ENCODE measurements at regions not wholly inside any gene's neighbourhood (a gene's known extent, or its start where the extent isn't known, plus 50 kb on each side); places are given as distances from the start of the nearest gene placed in this dataset.

DNA sequence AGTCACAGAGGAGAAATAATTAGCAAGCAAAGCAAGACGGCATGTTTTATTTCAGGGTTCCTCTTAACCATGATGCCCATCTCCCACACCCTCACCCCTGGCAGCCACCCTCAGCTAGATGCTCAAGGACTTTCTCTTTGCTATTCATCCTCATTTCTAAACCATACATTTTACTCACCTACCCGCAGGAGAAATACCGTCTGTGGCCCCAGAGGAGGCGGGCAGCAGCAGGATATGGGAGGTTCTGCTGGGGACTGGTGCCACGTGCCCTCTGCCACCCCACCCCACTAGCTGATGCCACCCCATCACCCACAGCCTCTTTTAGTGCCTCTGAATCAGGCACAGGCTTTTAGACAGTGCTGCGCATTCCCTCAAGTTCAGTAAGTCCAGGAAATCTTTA is 168.7 kb upstream of the ITGB1 start:
- DNase-seq: peak; percentile 59

DNA sequence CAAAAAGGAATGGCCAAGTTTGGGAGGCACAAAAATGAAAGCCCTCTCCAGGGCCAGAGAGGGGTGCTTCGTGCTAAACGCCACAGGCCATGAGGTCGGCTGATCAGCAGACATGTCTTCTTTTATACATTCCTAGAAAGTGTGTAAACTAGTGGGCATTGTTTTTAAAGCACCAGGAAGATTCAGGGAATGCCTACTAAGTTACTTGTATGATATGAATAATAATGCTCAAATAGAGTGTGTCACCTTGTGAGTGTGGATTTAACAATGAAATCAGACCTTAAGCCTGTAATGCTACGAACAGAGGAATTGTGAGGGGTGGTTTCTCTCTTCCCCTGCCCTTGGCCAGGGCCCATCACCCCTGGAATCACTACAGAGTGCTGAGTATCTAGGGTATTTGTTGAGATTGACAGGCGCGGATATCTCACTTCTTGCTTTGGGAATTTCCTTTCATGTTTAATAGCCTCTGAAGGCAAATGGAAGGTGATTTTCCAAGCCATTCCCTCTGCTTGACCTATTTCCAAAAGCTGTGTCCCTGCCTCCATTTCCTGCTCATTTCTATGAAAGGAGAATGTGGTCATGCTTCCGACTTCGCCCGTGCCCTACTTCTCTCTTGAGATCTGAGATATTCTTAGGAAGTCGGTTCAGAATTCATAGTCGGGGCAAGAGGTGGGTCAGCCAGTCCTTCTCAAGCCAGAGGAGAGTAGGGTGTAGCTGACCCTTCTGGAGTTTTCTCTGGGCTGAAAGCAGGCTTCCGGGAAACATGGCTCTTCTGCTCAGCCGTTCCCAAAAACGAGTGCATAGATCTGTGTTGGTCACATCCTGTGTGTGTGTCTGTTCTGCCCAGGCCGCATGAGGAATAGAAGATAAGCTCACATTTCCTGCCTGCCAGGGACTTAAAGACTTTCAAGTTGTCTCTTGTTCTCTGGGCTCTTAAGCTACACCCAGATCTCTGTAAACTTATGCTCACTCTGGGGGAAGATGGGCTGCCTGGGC is 167.8 kb upstream of the ITGB1 start:
- no peak for DNase-seq

DNA sequence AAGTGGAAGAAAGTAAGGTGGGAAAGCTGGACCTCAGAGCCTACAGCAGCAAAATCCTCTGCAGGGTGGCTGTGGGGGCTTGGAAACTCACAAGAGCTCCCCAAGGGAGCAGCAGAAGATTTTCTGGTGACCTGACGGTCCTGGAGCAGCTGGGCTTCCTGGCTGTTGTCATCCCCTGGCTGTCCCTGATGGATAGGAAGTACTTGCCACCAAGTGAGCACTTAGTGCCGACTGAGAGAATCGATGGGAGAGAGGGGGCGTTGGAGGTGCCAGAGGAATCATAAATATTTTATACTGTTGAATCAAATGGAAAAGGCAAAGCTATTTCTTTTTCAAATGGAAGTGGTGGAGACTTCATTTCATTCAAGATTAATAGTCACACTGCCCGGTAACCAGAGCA is 167.1 kb upstream of the ITGB1 start:
- DNase-seq: no peak

DNA sequence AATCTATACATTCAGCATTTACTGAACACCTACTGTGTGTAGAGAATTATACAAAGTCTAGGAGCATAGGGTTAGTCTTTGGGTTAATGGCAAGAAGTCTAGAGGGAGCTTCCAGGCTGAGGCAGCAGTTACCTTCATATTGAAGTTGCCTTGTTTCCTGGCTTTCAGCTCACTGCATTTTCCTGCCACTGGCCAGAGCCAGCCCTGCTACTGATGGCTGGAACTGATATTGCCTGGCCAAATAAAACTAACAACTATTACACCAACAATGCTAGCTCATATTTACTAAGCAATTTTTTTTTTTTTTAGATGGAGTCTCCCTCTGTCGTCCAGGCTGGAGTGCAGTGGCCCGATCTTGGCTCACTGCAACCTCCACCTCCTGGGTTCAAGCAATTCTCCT is 165.7 kb upstream of the ITGB1 start:
- no peak for DNase-seq

DNA sequence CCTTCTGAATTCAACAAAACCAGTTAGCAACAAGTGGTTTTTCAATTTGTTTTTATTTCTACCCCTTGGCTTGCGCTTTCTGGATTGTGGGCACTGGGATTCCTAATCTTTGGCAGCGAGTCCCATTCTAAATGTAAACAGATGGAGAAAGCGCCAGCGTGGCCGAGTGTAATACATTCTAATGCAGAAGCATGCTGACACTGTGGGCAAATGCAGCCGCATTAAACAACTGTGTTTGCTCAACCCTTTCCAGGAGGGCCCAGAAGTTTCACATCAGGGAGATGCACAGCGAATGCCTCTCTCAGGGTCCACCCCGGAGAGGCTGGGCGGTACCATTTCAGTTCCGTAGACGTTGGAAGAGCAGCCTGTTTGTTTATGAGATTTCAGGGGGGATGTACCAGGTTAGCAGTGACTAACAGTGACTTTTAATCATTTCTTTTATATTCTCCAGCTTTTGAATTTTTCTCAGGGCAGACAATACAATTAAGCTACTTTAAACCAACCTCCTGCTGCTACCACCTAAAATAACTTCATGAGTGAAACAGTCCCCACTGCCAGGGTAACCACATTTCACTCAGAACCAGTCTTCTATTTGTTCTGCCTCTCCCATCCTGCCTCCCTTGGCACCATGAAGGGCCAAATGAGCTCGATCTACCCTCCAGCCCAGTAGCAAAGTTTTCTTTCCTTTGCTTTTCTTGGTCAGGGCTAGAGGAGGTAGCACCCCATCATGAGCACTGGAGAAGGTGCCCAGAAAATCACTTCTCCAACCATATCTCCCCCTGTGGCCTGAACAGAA is 164.2 kb upstream of the ITGB1 start:
- DNase-seq: no peak

DNA sequence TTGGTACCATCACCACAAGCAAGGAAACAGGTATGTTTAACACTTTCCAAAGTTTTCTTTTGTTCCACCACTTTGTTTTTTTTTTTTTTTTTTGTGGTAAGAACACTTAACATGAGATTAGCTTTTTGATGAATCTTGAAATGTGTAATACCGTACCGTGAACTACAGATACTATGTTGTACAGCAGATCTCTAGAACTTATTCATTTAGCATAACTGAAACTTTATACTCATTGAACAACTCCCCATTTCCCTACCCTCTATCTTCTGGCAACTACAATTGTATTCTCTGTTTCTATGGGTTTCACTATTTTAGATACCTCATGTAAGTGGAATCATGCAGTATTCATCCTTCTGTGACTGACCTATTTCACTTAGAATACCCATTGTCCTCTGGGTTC is 162.7 kb upstream of the ITGB1 start:
- no peak for DNase-seq

DNA sequence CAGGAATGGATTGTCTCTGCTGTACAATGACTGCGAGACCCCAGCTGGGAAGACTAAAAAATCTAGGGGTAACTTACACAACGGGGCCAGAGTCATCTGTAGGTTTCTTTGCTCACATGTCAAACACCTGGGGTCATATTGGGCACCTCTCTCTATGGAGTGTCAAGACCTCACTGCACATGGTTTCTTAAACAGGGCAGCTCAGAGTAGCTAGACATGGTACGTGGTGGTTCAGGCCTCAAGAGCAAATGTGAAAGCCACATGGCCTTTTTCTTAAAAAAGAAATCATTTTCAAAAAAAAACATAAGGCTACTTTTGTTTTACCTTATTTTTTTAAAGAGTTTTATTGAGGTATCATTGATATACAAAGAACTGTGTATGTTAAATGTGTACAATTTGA is 162.2 kb upstream of the ITGB1 start:
- no peak for DNase-seq

DNA sequence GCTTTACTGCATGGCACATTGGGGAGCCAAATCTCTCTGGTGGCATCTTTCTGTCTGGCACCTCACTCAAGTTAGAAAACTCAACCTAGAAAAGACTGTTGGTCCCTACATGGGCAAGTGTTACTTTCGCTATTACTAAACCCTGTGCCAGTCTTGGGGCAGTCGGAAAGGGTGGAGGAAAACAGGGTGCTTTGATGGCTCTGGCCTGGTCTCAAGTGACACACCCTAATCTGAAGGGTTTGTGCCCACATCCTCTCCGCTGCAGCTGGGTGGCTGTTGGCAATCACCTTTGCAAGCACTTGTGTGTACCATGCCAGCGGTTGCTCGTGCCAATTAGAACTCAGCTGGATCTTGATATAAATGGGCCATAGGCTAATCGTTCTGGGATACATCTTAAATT is 159.8 kb upstream of the ITGB1 start:
- DNase-seq: peak; percentile 35

DNA sequence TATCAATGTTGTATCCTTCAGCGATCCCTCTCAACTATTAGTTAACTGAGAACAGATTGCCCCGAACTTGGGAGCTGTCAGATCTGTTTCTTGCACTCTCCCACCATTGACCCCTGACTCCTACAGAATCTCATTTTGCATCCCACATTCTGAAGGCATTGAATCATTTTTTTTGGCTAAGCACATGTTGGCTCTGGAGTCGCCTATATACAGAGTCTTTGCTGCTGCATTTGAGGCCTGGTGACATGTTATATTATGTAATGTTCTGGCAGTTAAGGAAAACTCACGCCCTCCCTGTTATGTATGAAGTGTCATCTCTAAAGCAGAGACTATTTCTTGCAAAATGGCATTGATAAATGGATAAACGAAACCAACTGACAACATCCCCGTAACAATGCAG is 159.2 kb upstream of the ITGB1 start:
- DNase-seq: no peak

DNA sequence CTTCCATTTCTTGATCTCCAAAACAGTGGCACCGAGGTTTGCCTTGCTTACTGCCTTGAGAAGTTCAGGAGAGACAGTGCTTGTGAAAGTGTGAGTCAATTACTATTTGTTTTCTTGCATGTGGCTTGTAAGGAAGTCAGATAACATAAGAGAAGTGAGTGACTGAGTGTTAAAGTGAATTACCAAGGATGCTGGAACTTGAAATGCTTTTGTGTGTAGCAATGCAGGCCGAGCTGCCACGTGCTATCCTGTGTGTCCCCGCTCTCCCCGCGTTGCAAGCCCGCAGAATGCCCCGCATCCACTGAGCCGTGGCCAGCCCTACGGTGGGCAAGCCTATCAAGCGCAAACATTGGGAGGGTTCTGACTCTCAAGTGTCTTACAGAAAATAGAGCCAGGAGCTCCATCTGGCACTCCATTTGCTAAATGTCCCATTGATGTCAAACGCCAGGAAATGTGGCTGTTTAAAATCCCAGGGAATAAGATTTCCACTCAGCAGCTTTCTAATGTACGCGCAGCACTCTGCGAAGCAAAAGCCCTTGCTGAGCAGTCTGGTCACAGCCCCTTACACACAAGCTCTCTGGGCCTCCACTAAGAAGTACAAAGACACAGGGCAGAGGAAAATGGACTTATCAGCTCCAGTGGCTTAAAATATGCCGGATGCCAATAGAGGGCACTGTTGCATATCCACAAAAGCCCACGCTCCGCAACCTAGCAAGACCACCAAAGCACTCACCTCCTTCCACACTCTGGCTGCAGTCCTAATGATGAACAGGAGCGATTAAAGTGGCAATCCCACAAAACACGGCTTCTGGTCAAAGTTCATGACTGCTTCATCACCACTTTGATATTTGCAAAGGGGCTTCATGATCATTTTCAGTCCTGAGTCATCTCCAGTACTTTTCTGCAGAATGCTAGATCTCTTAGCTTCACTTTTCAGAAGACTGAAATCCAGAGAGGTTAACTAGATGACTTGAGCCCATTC is 158.0 kb upstream of the ITGB1 start:
- DNase-seq: peak; percentile 20

DNA sequence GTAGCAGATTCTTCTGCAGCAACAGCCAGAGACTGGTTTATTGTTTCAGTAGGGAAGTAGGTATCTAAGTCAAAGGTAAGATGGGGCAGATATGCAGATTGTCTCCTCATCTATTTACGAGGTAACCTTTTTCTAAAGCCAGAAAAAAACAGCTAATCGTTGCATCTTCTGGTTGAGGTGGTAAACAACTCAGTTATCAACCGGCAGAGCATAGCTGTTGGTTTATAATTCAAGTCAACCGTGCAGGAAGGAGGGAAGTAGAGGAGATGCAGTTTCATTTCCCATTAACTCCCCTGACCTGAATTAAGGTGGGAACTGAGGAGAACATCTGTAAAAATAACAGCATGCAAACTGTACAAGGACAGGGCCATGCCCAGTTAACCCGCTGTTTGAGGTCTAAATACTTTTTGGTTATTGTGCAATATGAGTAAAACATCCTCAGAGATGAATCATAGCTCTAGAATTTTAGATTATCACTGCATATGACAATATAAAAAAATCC is 156.5 kb upstream of the ITGB1 start:
- DNase-seq: no peak

DNA sequence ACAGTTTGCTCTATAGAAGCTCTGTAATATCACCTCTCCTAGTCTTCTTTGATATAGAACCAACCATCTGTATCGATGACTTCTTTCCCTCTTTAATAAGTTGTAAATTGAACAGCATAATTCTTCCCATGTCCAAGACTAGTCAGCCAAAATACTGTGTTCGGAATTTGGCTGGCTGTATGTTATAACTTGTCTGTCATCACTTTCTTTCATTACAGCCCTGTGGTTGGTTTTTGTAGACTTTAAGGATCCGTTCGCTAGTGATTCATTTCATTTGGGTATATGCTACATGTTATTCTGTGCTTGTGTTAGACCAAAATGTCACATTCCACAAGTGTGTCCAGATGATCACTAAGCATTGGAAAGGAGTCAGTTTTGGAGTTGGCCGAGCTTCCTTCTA is 155.4 kb upstream of the ITGB1 start:
- no peak for DNase-seq

DNA sequence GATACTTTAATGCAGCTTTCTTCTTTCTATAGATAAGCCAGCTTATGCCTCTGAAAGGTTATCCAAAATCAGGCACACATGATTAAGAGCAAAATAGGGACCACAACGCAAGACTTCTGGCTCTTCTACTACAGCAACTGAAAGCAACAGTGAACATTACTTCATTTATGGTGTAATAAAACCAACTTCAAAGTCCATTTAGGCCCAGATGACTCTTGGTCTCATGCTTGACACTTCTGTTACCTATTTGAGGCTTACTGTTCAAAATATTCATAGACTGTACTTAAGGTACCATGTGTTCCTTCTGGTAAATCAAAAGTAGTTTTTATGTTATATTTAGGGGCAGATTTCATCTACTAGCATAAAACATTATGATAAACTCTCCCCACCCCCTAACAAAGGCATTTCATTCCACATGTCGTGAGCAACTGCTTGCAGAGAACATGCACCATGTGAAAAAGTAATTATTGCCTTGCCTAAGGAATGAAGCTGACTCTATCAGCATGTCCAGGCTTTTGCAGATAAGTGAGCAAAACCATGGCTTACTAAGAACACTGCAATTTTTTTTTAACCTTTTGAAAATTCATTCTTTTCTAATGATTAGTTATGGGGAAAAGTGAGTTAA is 154.9 kb upstream of the ITGB1 start:
- DNase-seq: no peak

DNA sequence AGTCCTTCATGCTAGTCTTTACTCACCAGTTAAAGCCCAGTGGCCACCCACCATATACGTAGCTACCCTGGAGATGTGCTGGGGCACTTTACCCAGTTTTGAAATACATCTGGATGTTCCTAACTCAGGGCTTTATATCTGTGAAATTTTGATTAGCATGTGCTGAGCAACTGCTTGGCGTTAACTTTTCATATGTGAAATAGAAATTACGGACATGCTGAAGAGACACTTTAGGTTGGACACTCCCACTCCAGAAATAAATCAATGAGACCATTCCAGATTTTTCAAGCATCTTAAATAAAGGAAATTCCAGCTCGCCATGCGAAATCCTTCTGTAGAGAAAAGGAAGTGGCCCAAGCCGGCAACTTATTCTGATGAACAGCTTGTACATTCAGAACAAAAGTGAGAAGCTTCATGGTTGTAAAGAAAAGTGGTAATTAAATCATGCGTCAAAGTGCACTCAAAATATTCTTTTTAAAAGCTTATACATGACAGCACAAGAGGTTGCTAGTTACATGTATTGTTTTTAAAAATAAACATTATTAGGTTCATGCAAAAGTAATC is 153.5 kb upstream of the ITGB1 start:
- DNase-seq: no peak

DNA sequence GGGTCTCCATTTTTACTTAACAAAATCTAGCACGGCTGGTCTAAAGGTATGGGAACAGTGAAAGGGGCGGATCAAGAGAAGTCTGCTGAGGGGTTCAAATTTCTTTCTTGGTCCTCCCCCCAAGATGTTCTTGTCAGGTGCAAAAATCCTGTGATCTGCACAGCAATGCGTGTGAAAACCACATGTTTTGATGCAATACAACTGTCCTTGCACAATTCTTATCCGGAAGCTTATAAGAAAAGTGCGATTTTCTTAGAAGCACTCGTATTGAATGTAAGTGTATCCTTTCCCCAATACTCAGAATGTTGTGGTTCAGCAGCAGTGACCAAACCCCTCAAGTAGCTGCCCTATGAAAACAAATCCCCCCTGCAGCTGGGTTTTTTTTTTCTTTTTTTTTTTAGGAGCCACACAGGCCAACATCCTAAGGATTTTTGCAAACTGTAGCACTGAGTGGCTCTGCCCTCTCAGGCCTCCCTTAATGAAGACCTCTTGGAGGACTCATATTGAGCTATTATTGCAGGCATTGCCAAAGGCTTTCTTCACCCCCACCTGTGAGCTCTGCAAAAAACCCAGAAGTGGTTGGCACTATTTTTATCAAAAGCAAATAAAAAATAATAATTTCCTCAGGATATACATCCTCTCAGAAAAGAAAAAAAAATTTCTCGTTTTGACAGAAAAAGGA is 151.9 kb upstream of the ITGB1 start:
- no peak for DNase-seq

DNA sequence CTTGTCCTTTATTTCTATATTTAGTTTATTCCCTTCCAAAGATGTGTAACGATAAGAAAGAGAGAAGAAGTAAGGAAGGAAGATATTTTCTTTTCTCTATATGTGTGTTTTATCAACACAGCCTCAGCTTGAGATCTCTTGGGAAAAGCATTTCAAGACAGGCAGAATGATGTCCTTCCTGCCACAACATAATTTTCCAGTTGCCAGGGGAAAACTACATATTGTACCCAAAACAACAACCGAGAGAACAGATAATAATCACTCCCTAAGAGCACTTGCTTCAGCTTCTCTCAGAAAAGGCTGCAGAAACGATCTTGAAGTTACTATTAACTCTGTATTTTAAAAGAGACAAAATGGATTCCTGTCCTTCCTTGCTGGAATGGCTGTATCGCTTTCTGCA is 151.4 kb upstream of the ITGB1 start:
- no peak for DNase-seq

DNA sequence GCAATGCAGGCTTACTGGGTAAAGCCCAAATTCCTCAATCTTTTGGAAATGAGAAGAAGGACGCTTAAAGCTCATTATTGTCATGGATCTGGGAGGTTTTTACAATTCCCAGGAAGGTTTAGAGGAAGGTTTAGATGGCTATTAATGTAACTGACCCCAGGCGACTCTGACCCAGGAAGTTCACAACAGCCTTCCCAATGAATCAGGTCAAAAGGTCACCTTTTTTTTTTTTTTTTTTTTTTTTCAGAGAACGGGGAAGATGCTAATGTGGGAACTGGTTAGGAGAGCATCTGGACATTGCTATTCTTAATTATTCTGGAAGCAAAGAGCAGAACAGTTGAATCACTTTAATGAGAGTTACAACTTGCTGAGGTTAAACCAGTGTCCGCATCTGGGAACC is 149.9 kb upstream of the ITGB1 start:
- DNase-seq: no peak

DNA sequence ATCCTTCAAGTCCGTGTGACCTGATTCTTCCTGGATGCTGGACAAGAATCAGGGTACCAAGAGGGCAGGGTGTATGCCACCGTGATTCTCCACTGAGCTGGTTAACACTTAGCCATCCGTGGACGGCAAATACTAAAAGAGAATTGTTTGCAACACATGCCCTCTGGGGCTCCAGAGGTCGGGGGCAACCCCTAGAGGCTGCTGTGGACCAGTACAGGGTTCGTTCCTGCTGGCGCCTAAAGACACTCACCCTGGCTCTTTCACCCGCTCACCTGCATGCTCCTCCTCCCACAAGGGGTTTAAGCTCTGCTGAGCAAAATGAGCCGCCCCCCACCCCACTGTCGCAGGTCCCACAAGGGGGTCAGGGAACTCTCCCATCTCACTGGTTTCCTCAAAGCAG is 148.7 kb upstream of the ITGB1 start:
- DNase-seq: no peak

DNA sequence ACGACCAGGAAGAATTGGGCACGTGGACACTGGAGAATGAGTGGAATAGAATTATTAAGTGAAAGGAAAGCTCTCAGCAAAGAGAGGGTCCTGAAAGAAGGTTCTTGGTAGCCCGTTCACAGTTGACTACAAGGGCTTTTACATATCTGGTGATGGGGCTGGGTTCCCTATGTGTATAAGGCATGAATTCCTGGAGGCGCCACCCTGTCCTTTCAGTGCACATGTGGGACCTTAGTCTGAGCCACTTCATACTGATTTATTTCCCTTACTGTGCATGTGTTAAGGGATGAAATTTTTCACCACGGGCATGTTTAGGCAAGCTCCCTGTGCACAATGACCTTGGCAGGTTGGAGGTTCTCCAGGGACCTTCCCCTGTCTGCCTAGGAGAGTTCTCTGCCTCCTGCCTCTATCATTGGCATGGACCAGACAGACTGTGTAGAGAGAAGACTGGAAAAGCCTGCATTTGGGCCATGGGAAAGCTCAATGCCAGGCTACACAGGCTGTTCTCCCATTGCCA is 145.9 kb upstream of the ITGB1 start:
- no peak for DNase-seq

DNA sequence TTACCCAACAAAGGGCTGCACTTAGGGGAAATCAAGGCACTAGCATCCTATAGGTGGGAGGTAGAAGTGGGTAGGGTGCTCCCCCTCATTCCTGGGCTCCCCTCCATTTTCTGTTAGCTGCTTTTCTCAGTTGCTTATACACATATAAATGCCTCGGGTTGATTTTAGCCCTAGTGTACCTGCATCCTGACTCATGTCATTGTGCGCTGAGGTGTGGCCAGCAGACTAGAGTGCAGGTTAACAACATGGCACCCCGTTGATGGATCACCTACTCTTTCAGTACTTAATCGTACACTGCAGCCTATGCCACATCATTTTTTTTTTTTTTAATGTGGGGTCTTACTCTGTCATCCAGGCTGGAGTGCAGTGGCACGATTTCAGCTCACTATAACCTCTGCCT is 144.0 kb upstream of the ITGB1 start:
- DNase-seq: no peak

DNA sequence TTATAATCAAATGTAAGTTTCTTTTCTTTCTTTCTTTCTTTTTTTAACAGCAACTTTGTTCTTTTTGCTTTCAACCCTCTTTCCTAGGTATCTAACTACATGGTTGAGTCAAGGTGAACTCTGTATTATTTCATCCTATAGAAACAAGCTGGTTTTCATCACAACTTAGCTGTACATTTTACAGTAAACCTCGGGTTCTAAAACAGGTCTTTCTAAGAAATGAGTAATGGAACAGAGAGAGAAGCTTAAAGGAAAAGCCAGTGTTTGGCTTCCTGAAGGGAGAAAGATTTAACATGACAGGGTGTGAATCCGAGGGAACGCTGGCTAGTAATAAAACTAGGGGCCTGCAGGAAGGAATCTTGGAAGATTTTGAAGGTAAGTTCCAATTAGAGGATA is 143.4 kb upstream of the ITGB1 start:
- no peak for DNase-seq
